OCI-LY3 (cell line): ENCODE measurements at regions not wholly inside any gene's neighbourhood (a gene's known extent, or its start where the extent isn't known, plus 50 kb on each side); places are given as distances from the start of the nearest gene placed in this dataset.

ENCODE experiments used
- H2AFZ ChIP-seq: fragments of 200-600, 300-600 bp; shearing (Covaris generic); 2 replicates; pipeline ENCODE4 v1.6.0; 2014; ENCODE audit warnings: antibody characterized with exemption, low read depth, low read length
- H3K27ac ChIP-seq: fragments of 200-600, 300-600 bp; sonication (generic); 2 replicates; pipeline ENCODE4 v1.5.1; 2014; ENCODE audit warnings: mild to moderate bottlenecking, low read length, moderate library complexity, mixed read lengths
- H3K27me3 ChIP-seq: fragments of 200-600, 300-600 bp; sonication (generic); 2 replicates; pipeline ENCODE4 v1.6.1; 2014; ENCODE audit warnings: low read depth, low read length, mixed read lengths
- H3K36me3 ChIP-seq: fragments of 200-600, 300-600 bp; sonication (generic); replicated peaks from 2 replicates; pipeline ENCODE3; 2014; ENCODE audit warnings: low read depth, low read length, mixed read lengths
- H3K4me1 ChIP-seq: fragments of 300-600, 200-600 bp; sonication (generic); 2 replicates; pipeline ENCODE4 v1.6.1; 2014; ENCODE audit warnings: low read length, mixed read lengths
- H3K4me2 ChIP-seq: fragments of 200-600, 300-600 bp; sonication (generic); 2 replicates; pipeline ENCODE4 v1.6.1; 2014; ENCODE audit warnings: low read length, mixed read lengths
- H3K4me3 ChIP-seq: fragments of 300-600, 200-600 bp; sonication (generic); 2 replicates; pipeline ENCODE4 v1.5.1; 2014; ENCODE audit warnings: antibody characterized with exemption, mild to moderate bottlenecking, low read length, moderate library complexity
- H3K79me2 ChIP-seq: fragments of 300-600, 200-600 bp; shearing (Covaris generic); 2 replicates; pipeline ENCODE4 v1.6.1; 2014; ENCODE audit warnings: mild to moderate bottlenecking, low read length, mixed read lengths
- H3K9ac ChIP-seq: fragments of 300-600, 200-600 bp; shearing (Covaris generic); 2 replicates; pipeline ENCODE4 v1.6.0; 2014; ENCODE audit warnings: mild to moderate bottlenecking, low read length, moderate library complexity
- H3K9me3 ChIP-seq: fragments of 200-600, 300-600 bp; shearing (Covaris generic); 2 replicates; pipeline ENCODE4 v1.6.1; 2014; ENCODE audit warnings: low read length, mixed read lengths; ENCODE audit not compliant: insufficient read depth
- H4K20me1 ChIP-seq: fragments of 200-600, 300-600 bp; sonication (generic); 2 replicates; pipeline ENCODE4 v1.6.1; 2016; ENCODE audit warnings: low read length, mixed read lengths; ENCODE audit not compliant: insufficient read depth
- CTCF ChIP-seq: fragments of 200-600, 300-600 bp; sonication (generic); IDR thresholded peaks from 2 replicates; pipeline ENCODE4 v1.5.1; 2014; ENCODE audit warnings: antibody characterized with exemption, low read length, low read depth
- EZH2phosphoT487 ChIP-seq: fragments of 200-600 bp; shearing (Covaris generic); IDR thresholded peaks from 2 replicates; pipeline ENCODE4 v1.6.1; 2018; ENCODE audit warnings: antibody characterized with exemption, mixed run types, low read depth

GRCh38 chr3:126266850-126267168 lies 86.4 kb upstream of the ALDH1L1 start:
- no peaks in the 10 kb centered on the region for H3K4me1 ChIP-seq
- H3K36me3 ChIP-seq: no peaks in the 10 kb centered on the region
- no peak overlapping the region for H3K4me3 ChIP-seq
- H2AFZ ChIP-seq: no peak overlapping the region
- no peak for TF ChIP-seq EZH2phosphoT487
- TF ChIP-seq CTCF: no peak
- H3K4me2 ChIP-seq: no peak overlapping the region
- H3K79me2 ChIP-seq: no peaks in the 10 kb centered on the region
- no peaks in the 10 kb centered on the region for H4K20me1 ChIP-seq
- 0 out of 2 replicates have a peak, but pooled peaks cover 3% of the 10 kb centered on the region for H3K27me3 ChIP-seq
- no peaks in the 10 kb centered on the region for H3K9me3 ChIP-seq
- no peak overlapping the region for H3K27ac ChIP-seq
- H3K9ac ChIP-seq: no peak overlapping the region

GRCh38 chr3:126266291-126266840 lies 86.0 kb upstream of the ALDH1L1 start:
- Histone ChIP-seq H3K4me3 (no peak overlapping the region), H3K27ac (no peak overlapping the region), H2AFZ (no peak overlapping the region)

GRCh38 chr3:126264952-126265351 lies 84.6 kb upstream of the ALDH1L1 start:
- Histone ChIP-seq H3K4me2 (no peak overlapping the region), H3K27ac (no peak overlapping the region), H4K20me1 (no peaks in the 10 kb centered on the region), H3K27me3 (no peaks in the 10 kb centered on the region), H3K36me3 (no peaks in the 10 kb centered on the region), H2AFZ (no peak overlapping the region), H3K9ac (no peak overlapping the region), H3K9me3 (no peaks in the 10 kb centered on the region), H3K79me2 (no peaks in the 10 kb centered on the region), H3K4me3 (no peak overlapping the region), H3K4me1 (no peaks in the 10 kb centered on the region)
- TF ChIP-seq EZH2phosphoT487: no peak
- TF ChIP-seq CTCF: no peak

More at GRCh38 chr3:126266291-126266840, 86.0 kb upstream of the ALDH1L1 start:
- Histone ChIP-seq H3K79me2 (no peaks in the 10 kb centered on the region), H3K4me1 (no peaks in the 10 kb centered on the region), H3K9ac (no peak overlapping the region), H3K27me3 (0 out of 2 replicates have a peak, but pooled peaks cover 3% of the 10 kb centered on the region), H3K4me2 (no peak overlapping the region), H4K20me1 (no peaks in the 10 kb centered on the region), H3K9me3 (no peaks in the 10 kb centered on the region), H3K36me3 (no peaks in the 10 kb centered on the region)
- TF ChIP-seq EZH2phosphoT487 (no peak), CTCF (no peak)

GRCh38 chr3:126264381-126264780 lies 84.0 kb upstream of the ALDH1L1 start:
- H4K20me1 ChIP-seq: no peaks in the 10 kb centered on the region
- no peaks in the 10 kb centered on the region for H3K27me3 ChIP-seq
- H3K79me2 ChIP-seq: no peaks in the 10 kb centered on the region
- no peaks in the 10 kb centered on the region for H3K36me3 ChIP-seq
- no peak overlapping the region for H3K9ac ChIP-seq
- H3K9me3 ChIP-seq: no peaks in the 10 kb centered on the region
- no peak overlapping the region for H2AFZ ChIP-seq
- no peaks in the 10 kb centered on the region for H3K4me1 ChIP-seq
- H3K27ac ChIP-seq: no peak overlapping the region
- TF ChIP-seq EZH2phosphoT487 (no peak), CTCF (no peak)
- no peak overlapping the region for H3K4me2 ChIP-seq
- no peak overlapping the region for H3K4me3 ChIP-seq
